A673 (cell line): ENCODE measurements at regions not wholly inside any gene's neighbourhood (a gene's known extent, or its start where the extent isn't known, plus 50 kb on each side); places are given as distances from the start of the nearest gene placed in this dataset.

Experiments used
- CTCF ChIP-seq: fragments of 300-800, 200-600 bp; sonication (generic); conservative IDR thresholded peaks from 2 replicates; pipeline ENCODE4 v1.5.1; 2017; ENCODE audit warnings: low read depth, mild to moderate bottlenecking, antibody characterized with exemption, low read length, moderate library complexity, mixed read lengths
- EZH2 ChIP-seq: fragments of 200-600 bp; sonication (generic); IDR thresholded peaks from 2 replicates; pipeline ENCODE4 v1.6.1; 2017; ENCODE audit warnings: borderline replicate concordance, low read depth, mild to moderate bottlenecking, mixed read lengths, antibody characterized with exemption, low read length; ENCODE audit not compliant: poor library complexity, severe bottlenecking

DNA sequence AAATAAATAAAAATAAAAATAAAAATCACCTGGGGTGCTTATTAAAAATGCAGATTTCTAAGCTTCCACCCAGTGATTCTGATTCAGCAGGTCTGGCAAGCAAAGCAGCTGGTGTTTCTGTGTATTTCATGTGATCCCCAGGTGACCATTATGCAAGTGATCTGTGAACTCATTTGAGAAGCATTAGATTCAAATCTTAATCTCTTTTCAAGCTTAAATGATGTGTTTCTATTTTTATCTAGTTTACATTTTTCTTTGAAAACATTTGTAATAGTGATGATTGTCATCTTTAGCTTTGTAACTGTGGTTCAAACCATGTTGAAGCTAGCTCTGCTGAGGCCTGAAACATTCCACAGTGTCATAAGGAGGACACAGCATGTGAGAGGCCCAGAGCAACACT lies 804.8 kb upstream of the ZNF608 start:
- TF ChIP-seq EZH2 (no peak), CTCF (no peak)
